ENCODE measurements at regions not wholly inside any gene's neighbourhood (a gene's known extent, or its start where the extent isn't known, plus 50 kb on each side); places are given as distances from the start of the nearest gene placed in this dataset.

DNA sequence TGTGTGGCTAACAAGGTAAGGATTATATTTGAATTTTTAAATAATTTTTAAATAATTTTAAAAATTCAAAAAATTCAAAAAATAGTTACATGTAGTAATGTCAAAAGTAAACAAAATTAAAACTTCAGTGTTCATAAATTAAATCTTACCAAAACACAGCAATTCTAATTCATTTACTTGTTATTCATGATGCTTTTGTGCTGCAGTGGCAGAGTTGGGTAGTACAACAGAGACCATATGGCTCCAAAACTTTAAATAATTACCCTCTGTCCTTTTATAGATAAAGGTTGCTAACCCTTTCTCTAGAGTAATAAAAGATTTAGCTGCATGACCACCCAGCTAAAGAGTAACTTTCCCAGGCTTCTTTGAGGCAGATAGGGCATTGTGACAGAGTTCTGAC lies 1355.6 kb downstream of the FSTL5 start:
- DNase-seq (ENCODE audit: low read depth in 2 of 3, low spot score in 2 of 3), result no peak

- no peak for DNase-seq (ENCODE audit: low read depth in 2 of 3, low spot score in 2 of 3)
Measured at GRCh38 chr4:160809576-160809975, 1354.2 kb downstream of the FSTL5 start.

GRCh38 chr4:160810424-160810823 lies 1353.4 kb downstream of the FSTL5 start:
- DNase-seq (ENCODE audit: low read depth in 2 of 3, low spot score in 2 of 3), result no peak

- DNase-seq (ENCODE audit: low read depth in 2 of 3, low spot score in 2 of 3), result no peak
Measured at GRCh38 chr4:160810941-160811340, 1352.9 kb downstream of the FSTL5 start.

- DNase-seq (ENCODE audit: low read depth in 2 of 3, low spot score in 2 of 3), result no peak
Measured at GRCh38 chr4:160811956-160812355, 1351.8 kb downstream of the FSTL5 start.

- no peak for DNase-seq (ENCODE audit: low read depth in 2 of 3, low spot score in 2 of 3)
Measured at GRCh38 chr4:160814726-160815125, 1349.1 kb downstream of the FSTL5 start.

GRCh38 chr4:160818571-160818970 lies 1345.2 kb downstream of the FSTL5 start:
- DNase-seq (ENCODE audit: low read depth in 2 of 3, low spot score in 2 of 3), result no peak

DNA sequence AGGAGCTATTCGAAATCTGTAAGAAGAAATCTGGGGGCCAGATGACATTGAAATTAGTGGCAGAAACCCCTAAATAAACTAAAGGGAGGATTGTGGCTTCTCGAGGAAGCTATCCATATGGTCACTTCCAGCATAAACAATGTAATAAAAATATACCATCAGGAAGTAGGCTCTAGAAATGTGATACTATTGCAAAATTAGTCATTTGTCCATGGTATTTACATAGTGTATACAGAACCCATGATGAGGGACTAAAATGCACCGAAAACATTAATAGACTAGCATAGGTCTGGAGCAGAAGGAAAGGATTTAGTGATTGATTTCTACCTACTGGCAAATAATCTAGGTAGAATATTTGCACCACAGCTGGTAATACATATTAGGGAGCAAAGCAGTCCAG lies 1344.0 kb downstream of the FSTL5 start:
- DNase-seq (ENCODE audit: low read depth in 2 of 3, low spot score in 2 of 3), result no peak

DNA sequence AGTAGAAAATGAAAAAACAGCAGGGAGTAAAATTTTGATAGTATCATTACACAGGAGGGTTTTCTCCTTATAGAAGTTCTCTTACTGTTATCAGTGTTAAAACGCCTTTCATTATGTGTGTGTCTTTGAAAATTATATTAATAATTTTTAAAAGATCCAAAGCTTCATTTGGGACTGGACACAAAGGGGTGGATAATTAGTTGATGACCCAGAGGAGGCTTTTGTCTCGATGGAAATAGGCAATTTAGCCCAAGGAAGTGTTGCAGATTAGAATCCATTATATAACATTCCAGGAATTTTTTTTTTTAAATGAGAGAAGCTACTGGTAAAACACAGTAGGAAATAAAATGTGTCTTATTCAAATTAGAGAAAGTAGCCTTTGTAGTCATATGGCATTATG lies 1339.3 kb downstream of the FSTL5 start:
- no peak for DNase-seq (ENCODE audit: low read depth in 2 of 3, low spot score in 2 of 3)

DNA sequence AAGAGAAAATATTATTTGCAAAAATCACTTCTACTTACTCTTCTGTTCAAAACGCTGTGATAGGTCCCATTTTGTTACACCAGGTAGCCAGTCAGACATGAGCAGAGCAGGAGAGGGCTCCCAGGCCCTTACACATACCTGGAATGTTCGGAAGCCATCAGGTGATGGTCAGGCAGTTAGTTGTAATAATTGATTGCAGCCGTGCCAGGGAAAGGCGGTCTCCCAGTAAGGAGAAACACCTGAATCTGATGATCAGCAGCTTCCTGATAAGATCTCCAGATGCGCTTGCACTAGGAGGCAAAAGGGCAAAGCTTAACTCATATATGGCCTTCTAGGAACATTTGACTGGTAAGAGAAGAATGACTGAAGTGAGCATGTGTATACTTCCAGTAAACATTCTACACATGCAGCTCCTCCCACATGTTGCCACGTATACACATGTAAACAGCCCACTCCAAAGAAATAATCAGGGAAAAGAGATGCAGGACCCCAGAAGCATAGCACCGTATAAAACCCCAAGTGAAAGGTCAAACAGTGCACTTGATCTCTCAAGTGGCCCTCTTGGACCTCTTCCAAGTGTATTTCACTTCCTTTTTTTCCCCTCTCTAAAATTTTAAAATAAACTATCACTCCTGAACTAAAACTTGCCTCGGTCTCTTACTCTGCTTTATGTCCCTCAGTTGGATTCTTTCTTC lies 1338.0 kb downstream of the FSTL5 start:
- no peak for DNase-seq (ENCODE audit: low read depth in 2 of 3, low spot score in 2 of 3)

DNA sequence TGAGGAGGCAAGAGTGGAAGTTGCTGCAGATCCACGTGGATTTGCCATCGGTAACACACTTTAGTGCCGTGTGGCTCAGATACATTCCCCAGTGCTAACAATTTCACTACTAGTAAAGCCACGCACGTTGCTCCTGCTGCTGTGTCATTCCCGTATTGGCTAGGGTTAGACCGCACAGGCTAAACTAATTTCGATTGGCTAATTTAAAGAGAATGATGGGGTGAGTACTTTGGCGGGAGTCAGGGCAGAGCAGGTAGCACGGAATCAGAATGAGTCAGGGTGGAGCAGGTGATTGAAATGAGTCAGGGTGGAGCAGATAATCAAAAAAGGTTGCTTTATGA lies 1337.5 kb downstream of the FSTL5 start:
- no peak for DNase-seq (ENCODE audit: low read depth in 2 of 3, low spot score in 2 of 3)

DNA sequence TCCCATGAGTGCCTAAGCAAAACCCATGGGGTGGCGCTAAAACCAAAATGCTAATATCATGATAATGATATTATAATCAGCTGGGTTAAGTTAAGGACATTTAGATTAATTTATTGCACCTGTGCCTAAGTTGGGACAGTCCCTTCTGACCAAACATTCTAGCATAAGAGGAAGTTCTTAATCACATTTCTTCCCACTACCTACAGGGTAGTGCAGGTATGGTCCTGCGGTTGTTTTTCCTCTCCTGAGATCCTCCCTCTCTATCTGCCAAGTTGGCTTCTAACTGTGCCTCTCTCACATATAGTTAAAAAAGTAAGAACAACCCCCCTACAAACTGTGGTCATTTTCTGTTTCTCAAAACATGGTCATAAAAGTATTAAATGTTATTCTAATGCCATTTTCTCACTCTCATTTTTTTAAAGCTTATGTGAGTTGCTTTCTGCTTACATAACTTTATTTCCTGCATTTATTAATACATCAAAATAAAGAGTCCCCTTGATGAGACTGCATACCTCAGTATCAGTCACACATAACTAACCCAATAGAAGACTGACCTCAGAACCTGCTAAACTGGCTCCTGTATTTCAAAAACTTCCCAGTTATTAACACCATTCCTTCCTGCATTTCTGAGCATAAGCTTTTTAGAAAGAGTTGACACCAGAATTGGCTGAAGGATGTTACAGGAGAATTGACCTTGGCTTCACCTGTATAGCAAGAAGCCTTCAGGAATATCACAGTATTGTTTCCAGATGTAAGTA lies 1332.5 kb downstream of the FSTL5 start:
- DNase-seq (ENCODE audit: low read depth in 2 of 3, low spot score in 2 of 3), result no peak

GRCh38 chr4:160835789-160836188 lies 1328.0 kb downstream of the FSTL5 start:
- no peak for DNase-seq (ENCODE audit: low read depth in 2 of 3, low spot score in 2 of 3)

DNA sequence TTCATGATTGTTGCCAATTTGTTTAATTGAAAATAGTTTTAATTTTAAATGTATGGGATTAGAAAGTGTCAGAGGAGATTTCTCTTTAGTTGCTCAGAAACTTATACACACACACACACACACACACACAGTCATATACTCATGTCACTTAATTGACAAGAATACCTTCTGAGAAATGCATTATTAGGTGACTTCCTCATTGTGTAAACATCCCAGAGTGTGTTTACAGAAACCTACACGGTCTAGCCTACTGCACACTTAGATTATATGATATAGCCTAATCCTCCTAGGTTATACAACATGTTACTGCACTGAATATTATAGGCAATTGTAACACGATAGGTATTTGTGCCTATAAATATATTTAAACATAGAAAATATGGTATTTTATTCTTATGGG lies 1327.4 kb downstream of the FSTL5 start:
- DNase-seq (ENCODE audit: low read depth in 2 of 3, low spot score in 2 of 3), result no peak

DNA sequence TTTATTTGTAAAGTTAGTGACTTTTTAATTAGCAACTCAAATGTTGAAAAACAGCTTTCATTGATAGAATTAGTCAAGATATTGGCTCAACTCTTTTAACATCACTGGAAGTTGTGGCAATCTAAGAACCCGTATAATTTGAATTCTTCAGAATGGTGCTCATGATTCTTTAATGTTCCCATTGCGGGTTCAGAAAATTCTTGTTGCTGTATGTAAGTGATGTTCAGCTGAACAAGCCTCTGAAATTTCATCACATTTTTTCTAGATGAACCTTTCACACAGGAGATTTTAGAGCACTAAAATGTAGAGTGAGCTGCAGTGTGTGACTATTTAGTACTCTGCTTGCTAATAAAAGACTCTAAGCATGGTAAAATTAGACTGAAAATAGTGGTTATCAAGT lies 1317.7 kb downstream of the FSTL5 start:
- no peak for DNase-seq (ENCODE audit: low read depth in 2 of 3, low spot score in 2 of 3)

GRCh38 chr4:160847228-160847627 lies 1316.6 kb downstream of the FSTL5 start:
- no peak for DNase-seq (ENCODE audit: low read depth in 2 of 3, low spot score in 2 of 3)

GRCh38 chr4:160848489-160848888 lies 1315.3 kb downstream of the FSTL5 start:
- DNase-seq (ENCODE audit: low read depth in 2 of 3, low spot score in 2 of 3), result no peak

GRCh38 chr4:160848901-160849760 lies 1314.7 kb downstream of the FSTL5 start:
- DNase-seq (ENCODE audit: low read depth in 2 of 3, low spot score in 2 of 3), result no peak

DNA sequence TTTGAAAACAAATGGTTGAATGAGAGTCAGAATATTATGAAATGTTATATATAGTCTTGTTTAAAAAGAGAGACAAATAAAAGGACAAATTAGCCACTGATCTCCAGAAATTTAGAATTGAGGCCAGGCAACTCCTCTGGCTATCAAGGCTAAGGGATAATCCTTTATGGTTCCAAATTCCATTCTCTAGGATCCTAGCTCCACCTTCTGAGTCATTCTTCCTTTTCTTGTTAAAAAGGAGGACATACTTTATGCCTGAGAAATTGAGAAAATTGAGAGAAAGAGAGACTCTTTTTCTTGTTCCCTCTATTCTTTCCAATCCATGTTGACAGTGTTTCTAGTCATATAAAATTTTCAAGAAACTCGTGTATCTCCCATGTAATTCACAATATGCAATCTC lies 1299.5 kb downstream of the FSTL5 start:
- no peak for DNase-seq (ENCODE audit: low read depth in 2 of 3, low spot score in 2 of 3)

- DNase-seq (ENCODE audit: low read depth in 2 of 3, low spot score in 2 of 3), result no peak
Measured at GRCh38 chr4:160869899-160870298, 1293.9 kb downstream of the FSTL5 start.

DNA sequence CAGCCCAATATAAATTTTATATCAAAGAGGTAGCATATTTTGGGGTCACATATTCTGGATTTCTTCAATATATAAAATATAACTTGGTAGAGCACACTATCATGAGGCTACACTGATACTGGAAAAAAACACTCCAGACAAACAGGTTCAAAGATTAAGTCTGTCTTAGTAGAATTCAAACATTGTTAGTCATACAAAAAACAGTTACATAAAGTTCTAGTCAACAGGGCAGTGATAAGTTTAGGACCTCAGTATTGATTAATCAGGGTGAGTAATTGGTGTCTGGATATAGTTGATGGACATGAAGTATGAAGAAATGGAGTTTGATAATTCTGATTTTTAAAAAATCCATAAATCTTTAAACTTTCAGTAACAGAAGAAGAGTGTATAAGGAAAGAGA lies 1291.3 kb downstream of the FSTL5 start:
- no peak for DNase-seq (ENCODE audit: low read depth in 2 of 3, low spot score in 2 of 3)
